OCI-LY7 (cell line): ENCODE measurements at regions not wholly inside any gene's neighbourhood (a gene's known extent, or its start where the extent isn't known, plus 50 kb on each side); places are given as distances from the start of the nearest gene placed in this dataset.

ENCODE experiments used
- BruUV-seq: library from RNA; stranded (reverse); fragments of 400-500 nt; replicated peaks from 2 replicates; lab custom pipeline; 2021; lab: Mats Ljungman, UMichigan
- CTCF ChIA-PET: fragments of 300-600 bp; sonication (Branson Sonifier 250); formaldehyde crosslinking; loops from one replicate; lab custom pipeline; 2022; ENCODE audit warnings: antibody characterized with exemption; ENCODE audit not compliant: unreplicated experiment; lab: Charles Lee
- POLR2A ChIA-PET: fragments of 300-600 bp; sonication (Branson Sonifier 250); formaldehyde crosslinking; loops from one replicate; lab custom pipeline; 2022; ENCODE audit warnings: antibody characterized with exemption; lab: Charles Lee
- DNase-seq: peaks from one replicate; pipeline ENCODE4 v3.0.0-alpha.2; 2015; ENCODE audit warnings: low spot score
- H2AFZ ChIP-seq: fragments of 200-600 bp; sonication (generic), shearing (Covaris generic); 2 replicates; pipeline ENCODE4 v1.6.1; 2014; ENCODE audit warnings: mild to moderate bottlenecking, antibody characterized with exemption, low read length, moderate library complexity
- H3K27ac ChIP-seq: fragments of 200-600 bp; sonication (generic); 2 replicates; pipeline ENCODE4 v1.5.1; 2014; ENCODE audit warnings: mixed run types, low read depth, mild to moderate bottlenecking, moderate library complexity, low read length, inconsistent platforms; ENCODE audit not compliant: poor library complexity, severe bottlenecking
- H3K36me3 ChIP-seq: fragments of 200-600 bp; sonication (generic); 2 replicates; pipeline ENCODE4 v1.6.1; 2014; ENCODE audit warnings: mild to moderate bottlenecking, antibody characterized with exemption, low read length, moderate library complexity, mixed read lengths; ENCODE audit not compliant: insufficient read depth
- H3K4me1 ChIP-seq: fragments of 200-600 bp; sonication (generic); 2 replicates; pipeline ENCODE4 v1.5.1; 2014; ENCODE audit warnings: mild to moderate bottlenecking, low read length; ENCODE audit not compliant: insufficient read depth, poor library complexity, severe bottlenecking
- H3K4me2 ChIP-seq: fragments of 200-600 bp; sonication (generic); 2 replicates; pipeline ENCODE4 v1.6.1; 2014; ENCODE audit warnings: mild to moderate bottlenecking, low read length
- H3K4me3 ChIP-seq: fragments of 200-600 bp; sonication (generic); 2 replicates; pipeline ENCODE4 v1.5.1; 2014; ENCODE audit warnings: mild to moderate bottlenecking, low read depth, low read length; ENCODE audit not compliant: poor library complexity, severe bottlenecking
- H3K79me2 ChIP-seq: fragments of 200-600 bp; sonication (generic); 2 replicates; pipeline ENCODE4 v1.6.1; 2016; ENCODE audit warnings: low read depth, mild to moderate bottlenecking, low read length, moderate library complexity, mixed read lengths; ENCODE audit not compliant: insufficient read depth
- H3K9me2 ChIP-seq: fragments of 200-600 bp; sonication (generic); 2 replicates; pipeline ENCODE4 v1.6.1; 2016; ENCODE audit warnings: mild to moderate bottlenecking, low read length, mixed read lengths; ENCODE audit not compliant: insufficient read depth
- H3K9me3 ChIP-seq: fragments of 200-600 bp; sonication (generic); 2 replicates; pipeline ENCODE4 v1.6.1; 2014; ENCODE audit warnings: mild to moderate bottlenecking, mixed run types, low read length, mixed read lengths
- H4K20me1 ChIP-seq: fragments of 200-600 bp; sonication (generic); 2 replicates; pipeline ENCODE4 v1.6.1; 2014; ENCODE audit warnings: mild to moderate bottlenecking, antibody characterized with exemption, low read length, moderate library complexity, mixed read lengths; ENCODE audit not compliant: insufficient read depth
- CTCF ChIP-seq: fragments of 200-600 bp; sonication (generic); conservative IDR thresholded peaks from 2 replicates; pipeline ENCODE4 v1.5.1; 2014; ENCODE audit warnings: mild to moderate bottlenecking, antibody characterized with exemption, low read length, moderate library complexity, mixed read lengths
- EZH2phosphoT487 ChIP-seq: fragments of 200-600 bp; sonication (generic); IDR thresholded peaks from 2 replicates; pipeline ENCODE4 v1.6.1; 2018; ENCODE audit warnings: low read depth, borderline replicate concordance, mild to moderate bottlenecking, mixed run types, antibody characterized with exemption, low read length, moderate library complexity, mixed read lengths
- intact Hi-C: fragments of 100-400 bp; cut with micrococcal nuclease; formaldehyde crosslinking; loops from one replicate; pipeline ENCODE4 v1.10.0; 2022; ENCODE audit not compliant: unreplicated experiment

- Histone ChIP-seq H2AFZ (no peak overlapping the region), H4K20me1 (no peaks in the 10 kb centered on the region), H3K36me3 (no peaks in the 10 kb centered on the region), H3K4me2 (no peak overlapping the region), H3K27ac (no peak overlapping the region), H3K9me2 (no peaks in the 10 kb centered on the region), H3K79me2 (no peaks in the 10 kb centered on the region), H3K9me3 (no peaks in the 10 kb centered on the region), H3K4me3 (no peak overlapping the region), H3K4me1 (no peaks in the 10 kb centered on the region)
- no peak for DNase-seq
- intact Hi-C loops, result no loop called here
- TF ChIP-seq CTCF (no peak), EZH2phosphoT487 (no peak)
- CTCF ChIA-PET, result no interaction called here
- BruUV-seq, result no TSS peak
- POLR2A ChIA-PET, result interaction anchor here (0.6 kb wide), 1 partner anchor 295 kb away, joined by 3 read pairs; no protein-coding TSS in a partner anchor
These were observed 353.7 kb upstream of the SGO1 start for GRCh38 chr3:20539666-20540065.

- Histone ChIP-seq H3K4me2 (no peak overlapping the region), H3K79me2 (no peaks in the 10 kb centered on the region), H3K4me1 (no peaks in the 10 kb centered on the region), H4K20me1 (no peaks in the 10 kb centered on the region), H3K9me2 (no peaks in the 10 kb centered on the region), H3K27ac (no peak overlapping the region), H2AFZ (no peak overlapping the region), H3K4me3 (no peak overlapping the region), H3K9me3 (no peaks in the 10 kb centered on the region), H3K36me3 (no peaks in the 10 kb centered on the region)
- ChIA-PET POLR2A (no interaction called here), CTCF (no interaction called here)
- DNase-seq, result no peak
- intact Hi-C loops, result no loop called here
- no TSS peak for BruUV-seq
- TF ChIP-seq CTCF (no peak), EZH2phosphoT487 (no peak)
These were observed 351.2 kb upstream of the SGO1 start for GRCh38 chr3:20537234-20537633.

GRCh38 chr3:20529911-20530310 is 343.9 kb upstream of the SGO1 start:
- H3K9me2 ChIP-seq, result no peaks in the 10 kb centered on the region
- H3K36me3 ChIP-seq, result no peaks in the 10 kb centered on the region
- no peaks in the 10 kb centered on the region for H4K20me1 ChIP-seq
- intact Hi-C loops, result no loop called here
- BruUV-seq, result no TSS peak
- H3K79me2 ChIP-seq, result no peaks in the 10 kb centered on the region
- no peak overlapping the region for H3K4me3 ChIP-seq
- DNase-seq, result no peak
- no peak overlapping the region for H3K4me2 ChIP-seq
- H3K9me3 ChIP-seq, result no peaks in the 10 kb centered on the region
- TF ChIP-seq EZH2phosphoT487 (no peak), CTCF (no peak)
- no peak overlapping the region for H2AFZ ChIP-seq
- POLR2A ChIA-PET, result no interaction called here
- CTCF ChIA-PET, result no interaction called here
- H3K4me1 ChIP-seq, result no peaks in the 10 kb centered on the region
- H3K27ac ChIP-seq, result no peak overlapping the region
